ENCODE measurements at regions not wholly inside any gene's neighbourhood (a gene's known extent, or its start where the extent isn't known, plus 50 kb on each side); places are given as distances from the start of the nearest gene placed in this dataset.

DNA sequence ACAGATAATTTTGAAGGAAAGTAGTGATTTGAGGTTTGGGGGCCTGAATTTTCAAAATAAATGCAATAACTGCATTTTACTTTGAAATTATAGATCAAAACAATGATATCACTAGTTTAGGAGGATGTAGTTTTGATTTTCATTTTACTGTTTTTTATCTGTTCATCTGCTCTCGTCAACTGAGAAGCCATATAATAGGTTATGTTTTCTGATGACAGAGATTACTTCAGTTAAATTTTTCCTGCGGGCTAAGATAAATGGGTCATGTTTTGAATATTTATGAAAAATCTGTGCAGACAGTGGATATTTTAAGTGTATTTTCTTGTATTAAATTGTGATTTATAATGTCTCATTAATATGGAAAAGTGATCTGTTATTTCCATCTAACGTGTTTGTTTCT, 573.4 kb downstream of the CPS1 start:
- TF ChIP-seq, protein P1, sequence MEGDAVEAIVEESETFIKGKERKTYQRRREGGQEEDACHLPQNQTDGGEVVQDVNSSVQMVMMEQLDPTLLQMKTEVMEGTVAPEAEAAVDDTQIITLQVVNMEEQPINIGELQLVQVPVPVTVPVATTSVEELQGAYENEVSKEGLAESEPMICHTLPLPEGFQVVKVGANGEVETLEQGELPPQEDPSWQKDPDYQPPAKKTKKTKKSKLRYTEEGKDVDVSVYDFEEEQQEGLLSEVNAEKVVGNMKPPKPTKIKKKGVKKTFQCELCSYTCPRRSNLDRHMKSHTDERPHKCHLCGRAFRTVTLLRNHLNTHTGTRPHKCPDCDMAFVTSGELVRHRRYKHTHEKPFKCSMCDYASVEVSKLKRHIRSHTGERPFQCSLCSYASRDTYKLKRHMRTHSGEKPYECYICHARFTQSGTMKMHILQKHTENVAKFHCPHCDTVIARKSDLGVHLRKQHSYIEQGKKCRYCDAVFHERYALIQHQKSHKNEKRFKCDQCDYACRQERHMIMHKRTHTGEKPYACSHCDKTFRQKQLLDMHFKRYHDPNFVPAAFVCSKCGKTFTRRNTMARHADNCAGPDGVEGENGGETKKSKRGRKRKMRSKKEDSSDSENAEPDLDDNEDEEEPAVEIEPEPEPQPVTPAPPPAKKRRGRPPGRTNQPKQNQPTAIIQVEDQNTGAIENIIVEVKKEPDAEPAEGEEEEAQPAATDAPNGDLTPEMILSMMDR (IDR thresholded peaks at IDR 0.05), result no peak
- TF ChIP-seq POLR2A (IDR thresholded peaks at IDR 0.05), result no peak
